Activated T-helper 17 cell treated with anti-CD3 and anti-CD28 coated beads, Interleukin-2, amount 50 U/mL, for 72 hours (primary cell): ENCODE measurements at regions not wholly inside any gene's neighbourhood (a gene's known extent, or its start where the extent isn't known, plus 50 kb on each side); places are given as distances from the start of the nearest gene placed in this dataset.

Source experiments
- ATAC-seq: fragments of 150-1000 bp; cut with Tn5 transposase; replicated peaks from 2 replicates; pipeline ENCODE4 v1.10.0; 2021; ENCODE audit warnings: mild to moderate bottlenecking, moderate library complexity
- H3K27ac Mint-ChIP-seq: one replicate; pipeline ENCODE4 v1.8.0; 2022; ENCODE audit warnings: mixed read lengths
- H3K27me3 Mint-ChIP-seq: one replicate; pipeline ENCODE4 v1.8.0; 2022; ENCODE audit warnings: mixed read lengths
- H3K36me3 Mint-ChIP-seq: one replicate; pipeline ENCODE4 v1.8.0; 2022; ENCODE audit warnings: low read depth, mild to moderate bottlenecking, mixed read lengths
- H3K4me1 Mint-ChIP-seq: one replicate; pipeline ENCODE4 v1.8.0; 2022; ENCODE audit warnings: mixed read lengths
- H3K4me3 Mint-ChIP-seq: one replicate; pipeline ENCODE4 v1.8.0; 2022; ENCODE audit warnings: mild to moderate bottlenecking, mixed read lengths
- H3K9me3 Mint-ChIP-seq: one replicate; pipeline ENCODE4 v1.8.0; 2022; ENCODE audit warnings: mixed read lengths

DNA sequence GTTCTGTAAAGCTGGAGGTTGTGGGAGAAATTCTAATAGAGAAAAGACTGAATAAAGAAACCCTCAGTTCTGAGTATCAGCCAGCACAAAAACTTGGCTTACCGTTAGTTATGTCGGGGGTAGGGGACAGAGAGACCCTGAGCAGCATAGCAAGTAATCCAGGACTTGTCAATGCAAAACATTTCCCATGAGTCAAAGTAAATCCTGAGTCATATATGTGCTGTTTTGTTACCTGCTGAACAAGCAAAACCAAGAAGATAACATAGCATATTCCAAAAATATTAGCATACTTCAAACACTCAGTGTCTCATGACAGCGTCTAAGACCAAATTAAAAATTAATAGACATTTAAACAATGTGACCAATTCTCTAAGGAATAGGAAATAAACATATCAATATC lies 75.1 kb upstream of the LUZP2 start:
- Mint-ChIP-seq H3K27me3 (no peaks in the 10 kb centered on the region), H3K36me3 (no peaks in the 10 kb centered on the region), H3K4me1 (no peaks in the 10 kb centered on the region), H3K27ac (no peak overlapping the region), H3K9me3 (peaks cover 15% of the 10 kb centered on the region), H3K4me3 (no peak overlapping the region)
- no peak for ATAC-seq

DNA sequence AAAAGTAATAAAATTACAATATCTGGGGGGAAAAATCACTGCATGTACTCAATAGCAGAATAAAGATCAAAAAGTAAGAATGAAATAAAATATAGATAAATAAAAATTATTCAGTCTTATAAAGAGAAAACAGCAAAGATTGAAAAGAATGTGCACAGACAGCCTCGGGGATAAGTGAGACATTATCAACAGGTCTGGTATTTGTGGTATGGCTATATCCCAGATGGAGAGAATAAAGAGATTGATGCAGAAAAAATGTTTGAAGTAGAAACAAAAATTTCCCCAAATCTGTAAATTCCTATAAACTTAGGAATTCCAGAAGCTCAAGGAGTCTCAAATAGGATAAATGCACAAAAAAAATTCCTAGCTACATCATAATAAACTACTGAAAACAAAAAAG lies 74.5 kb upstream of the LUZP2 start:
- Mint-ChIP-seq H3K36me3 (no peaks in the 10 kb centered on the region), H3K4me1 (no peaks in the 10 kb centered on the region), H3K27ac (no peak overlapping the region), H3K9me3 (peaks cover 11% of the 10 kb centered on the region), H3K4me3 (no peak overlapping the region), H3K27me3 (no peaks in the 10 kb centered on the region)
- ATAC-seq: no peak

DNA sequence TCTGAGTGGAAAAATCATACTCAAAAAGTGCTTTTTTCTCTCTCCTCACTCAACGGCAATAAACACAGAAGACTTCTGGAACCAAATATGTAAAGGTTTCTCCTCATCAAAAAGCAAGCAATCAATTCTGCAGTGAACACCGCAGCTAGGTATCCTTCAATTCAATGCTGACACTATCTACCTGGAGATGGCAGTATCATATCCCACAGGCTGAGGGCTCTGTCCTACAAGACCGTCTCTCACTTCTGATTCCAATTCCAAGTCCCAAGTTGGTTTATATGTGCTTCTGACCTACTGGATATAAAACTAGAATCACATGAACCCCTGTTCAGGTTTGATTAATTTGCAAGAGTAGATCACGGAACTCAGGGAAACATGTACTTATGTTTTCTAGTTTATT lies 59.7 kb upstream of the LUZP2 start:
- Mint-ChIP-seq H3K9me3 (peaks cover 14% of the 10 kb centered on the region), H3K27me3 (no peaks in the 10 kb centered on the region), H3K4me3 (no peak overlapping the region), H3K27ac (no peak overlapping the region), H3K36me3 (no peaks in the 10 kb centered on the region), H3K4me1 (no peaks in the 10 kb centered on the region)
- no peak for ATAC-seq
